ENCODE measurements at regions not wholly inside any gene's neighbourhood (a gene's known extent, or its start where the extent isn't known, plus 50 kb on each side); places are given as distances from the start of the nearest gene placed in this dataset.
"Not testable (repeated sequence)": the region's sequence is repeated elsewhere in the genome, so short reads cannot be mapped to it uniquely, and the experiment has no call there.

DNA sequence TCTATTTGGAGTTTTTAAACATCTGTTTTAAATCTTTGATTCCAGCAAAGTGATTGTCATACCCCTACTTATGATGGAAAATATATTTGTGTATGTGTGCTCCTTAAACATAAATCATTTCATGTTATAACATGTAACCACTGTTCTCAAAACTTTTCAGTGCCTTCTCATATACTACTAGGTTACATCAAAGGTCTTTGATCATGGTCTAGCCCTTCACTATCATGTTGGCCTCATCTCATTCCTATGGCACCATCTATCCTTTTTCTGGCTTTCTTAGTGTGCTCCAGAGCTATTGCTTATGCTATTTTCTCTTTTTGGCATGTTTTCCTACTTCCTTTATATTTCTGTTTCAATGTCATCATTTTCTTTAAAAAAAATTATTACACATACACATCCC is 367.9 kb upstream of the SLC39A10 start:
- no peak for DNase-seq

DNA sequence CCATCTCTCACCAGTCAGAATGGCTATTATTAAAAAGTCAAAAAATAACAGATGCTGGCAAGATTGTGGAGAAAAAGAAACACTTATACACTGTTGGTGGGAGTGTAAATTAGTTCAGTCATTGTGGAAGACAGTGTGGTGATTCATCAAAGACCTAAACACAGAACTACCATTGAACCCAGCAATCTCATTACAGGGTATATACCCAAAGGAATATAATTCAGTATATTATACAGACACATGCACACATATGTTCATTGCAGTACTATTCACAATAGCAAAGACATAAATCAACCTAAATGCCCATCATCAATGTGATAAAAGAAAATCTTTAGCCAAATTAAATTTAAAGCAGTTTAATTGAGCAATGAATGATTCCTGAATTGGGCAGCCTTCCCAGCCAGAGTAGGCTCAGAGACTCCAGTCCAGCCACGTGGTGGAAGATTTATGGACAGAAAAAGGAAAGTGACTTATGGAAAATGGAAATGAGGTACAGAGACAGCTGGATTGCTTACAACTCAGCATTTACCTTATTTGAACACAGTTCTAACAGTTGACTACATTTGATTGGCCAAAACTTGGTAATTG is 377.1 kb upstream of the SLC39A10 start:
- DNase-seq: no peak

DNA sequence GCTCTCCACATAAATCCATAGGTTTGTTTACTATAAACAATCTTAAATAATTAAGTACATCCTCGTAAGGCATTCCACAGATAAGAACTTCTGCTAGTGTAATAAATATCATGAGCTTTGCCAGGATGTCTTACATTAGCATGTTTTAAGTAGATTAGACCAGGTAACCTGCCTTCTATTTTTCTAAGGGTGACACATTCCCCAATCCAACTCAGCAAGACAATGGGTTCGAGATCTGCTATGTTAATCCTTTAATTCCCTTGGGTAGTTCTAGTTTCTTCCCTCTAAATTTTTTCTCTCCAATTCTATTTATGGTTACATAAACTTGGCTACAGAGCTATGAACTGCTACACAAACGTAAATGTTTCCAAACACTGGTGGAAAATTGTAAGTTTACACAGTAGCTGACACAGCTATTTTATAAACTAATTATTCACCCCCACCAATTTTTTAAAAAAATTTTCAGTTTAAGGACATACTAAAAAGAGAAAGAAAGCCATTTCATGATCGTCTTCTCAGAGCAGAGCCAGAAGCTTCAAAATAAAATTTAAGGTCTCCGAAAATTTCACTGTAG is 386.5 kb upstream of the SLC39A10 start:
- DNase-seq: no peak

DNA sequence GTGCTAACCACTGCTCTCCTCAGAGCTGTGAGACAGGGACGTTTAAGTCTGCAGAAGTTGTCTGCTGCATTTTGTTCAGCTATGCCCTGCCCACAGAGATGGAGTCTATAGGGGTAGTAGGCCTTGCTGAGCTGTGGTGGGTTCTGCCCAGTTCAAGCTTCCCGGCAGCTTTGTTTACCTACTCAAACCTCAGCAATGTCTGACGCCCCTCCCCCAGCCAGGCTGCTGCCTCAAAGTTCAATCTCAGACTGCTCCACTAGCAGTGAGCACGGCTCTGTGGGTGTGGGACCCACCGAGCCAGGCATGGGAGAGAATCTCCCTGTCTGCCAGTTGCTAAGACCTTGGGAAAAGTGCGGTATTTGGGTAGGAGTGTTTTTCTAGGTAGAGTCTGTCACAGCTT is 387.8 kb upstream of the SLC39A10 start:
- no peak for DNase-seq

DNA sequence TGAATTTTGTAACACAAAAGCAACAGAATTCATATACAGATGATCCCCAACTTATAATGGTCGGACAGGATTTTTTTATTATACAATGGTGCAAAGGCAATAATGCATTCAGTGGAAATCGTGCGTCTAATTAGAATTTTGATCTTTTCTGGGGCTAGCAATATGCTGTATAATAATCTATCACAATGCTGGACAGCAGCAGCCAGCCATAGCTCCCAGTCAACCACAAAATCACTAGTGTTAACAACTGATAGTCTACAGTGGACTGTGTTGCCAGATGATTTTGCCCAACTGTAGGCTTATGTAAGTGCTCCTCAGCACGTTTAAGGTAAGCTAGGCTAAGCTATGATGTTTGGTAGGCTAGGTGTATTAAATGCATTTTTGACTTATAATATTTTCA is 399.0 kb upstream of the SLC39A10 start:
- DNase-seq: no peak

DNA sequence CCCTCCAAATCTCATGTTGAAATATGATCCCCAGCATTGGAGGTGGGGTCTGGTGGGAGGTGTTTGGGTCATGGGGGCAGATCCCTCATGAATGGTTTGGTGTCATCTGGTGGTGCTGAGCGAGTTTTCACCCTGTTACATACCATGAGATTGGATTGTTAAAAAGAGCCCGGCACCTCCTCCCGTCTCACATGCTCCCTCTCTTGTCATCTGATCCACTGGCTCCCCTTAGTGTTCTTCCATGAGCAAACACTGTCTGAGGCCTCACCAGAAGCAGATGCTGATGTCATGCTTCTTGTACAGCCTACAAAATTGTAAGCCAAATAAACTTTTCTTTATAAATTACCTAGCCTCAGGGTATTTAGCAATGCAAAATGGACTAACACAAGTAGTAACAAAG is 405.0 kb upstream of the SLC39A10 start:
- DNase-seq: no peak

DNA sequence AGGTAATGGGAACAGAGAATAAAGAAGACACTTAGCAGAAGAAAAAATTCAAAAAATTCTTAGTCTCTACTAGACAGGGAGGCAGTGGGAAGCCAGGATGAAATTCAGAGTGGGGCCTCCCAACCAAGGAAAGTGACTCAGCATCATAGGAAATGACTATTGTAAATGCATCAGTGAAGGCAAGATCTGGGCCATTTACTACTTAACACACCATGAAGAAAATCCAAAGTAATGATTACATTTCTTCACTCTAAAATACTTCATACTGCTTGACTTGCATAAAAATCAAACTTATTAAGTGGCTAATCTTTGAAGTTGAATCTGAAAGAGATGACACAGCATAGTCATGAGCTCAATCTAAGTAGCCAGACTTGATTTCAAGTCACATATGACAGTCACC is 405.8 kb upstream of the SLC39A10 start:
- DNase-seq: no peak

DNA sequence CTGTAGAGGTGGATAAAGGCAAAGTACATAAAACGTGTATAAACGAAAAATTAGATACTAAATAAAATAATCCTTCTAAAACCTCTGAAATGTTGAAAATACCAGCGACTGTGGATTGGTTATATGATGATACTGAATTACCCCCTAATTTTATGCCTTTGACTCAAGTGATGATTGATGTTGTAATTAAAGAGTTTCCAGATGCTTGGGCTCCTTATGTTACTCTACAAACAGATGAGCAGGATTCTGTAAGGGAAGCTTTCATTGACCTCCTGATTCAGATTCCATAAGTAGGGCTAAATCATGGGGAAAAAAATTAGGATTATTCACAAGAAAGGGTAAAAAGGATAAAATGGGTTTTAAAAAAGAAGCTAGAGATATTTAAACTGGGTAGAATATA is 418.2 kb upstream of the SLC39A10 start:
- no peak for DNase-seq

DNA sequence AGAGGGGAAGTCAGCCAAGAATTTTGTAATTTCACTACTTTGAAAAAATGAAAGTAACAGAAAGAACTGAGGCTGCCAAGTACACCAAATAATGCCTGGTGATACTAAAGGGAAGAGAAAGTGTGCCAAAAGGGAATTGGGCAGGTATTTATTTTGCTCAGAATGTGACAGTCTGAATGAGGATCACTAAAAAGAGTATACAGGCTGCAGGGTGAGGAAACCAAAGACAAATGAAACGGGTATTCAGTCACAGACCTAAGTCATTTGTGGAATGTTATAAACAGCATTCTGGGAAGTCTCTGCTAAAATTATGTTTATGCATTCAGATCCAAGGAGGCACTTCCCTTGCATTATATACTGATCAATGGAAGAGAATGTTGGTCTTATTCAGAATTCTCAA is 418.6 kb upstream of the SLC39A10 start:
- DNase-seq: no peak

DNA sequence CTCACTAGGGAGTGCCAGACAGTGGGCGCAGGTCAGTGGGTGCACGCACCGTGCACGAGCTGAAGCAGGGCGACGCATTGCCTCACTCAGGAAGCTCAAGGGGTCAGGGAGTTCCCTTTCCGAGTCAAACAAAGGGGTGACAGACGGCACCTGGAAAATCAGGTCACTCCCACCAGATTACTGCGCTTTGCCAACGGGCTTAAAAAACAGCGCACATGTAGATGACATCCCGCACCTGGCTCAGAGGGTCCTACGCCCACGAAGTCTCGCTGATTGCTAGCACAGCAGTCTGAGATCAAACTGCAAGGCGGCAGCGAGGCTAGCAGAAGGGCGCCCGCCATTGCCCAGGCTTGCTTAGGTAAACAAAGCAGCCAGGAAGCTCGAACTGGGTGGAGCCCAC is 428.5 kb upstream of the SLC39A10 start:
- not testable (repeated sequence) for DNase-seq

DNA sequence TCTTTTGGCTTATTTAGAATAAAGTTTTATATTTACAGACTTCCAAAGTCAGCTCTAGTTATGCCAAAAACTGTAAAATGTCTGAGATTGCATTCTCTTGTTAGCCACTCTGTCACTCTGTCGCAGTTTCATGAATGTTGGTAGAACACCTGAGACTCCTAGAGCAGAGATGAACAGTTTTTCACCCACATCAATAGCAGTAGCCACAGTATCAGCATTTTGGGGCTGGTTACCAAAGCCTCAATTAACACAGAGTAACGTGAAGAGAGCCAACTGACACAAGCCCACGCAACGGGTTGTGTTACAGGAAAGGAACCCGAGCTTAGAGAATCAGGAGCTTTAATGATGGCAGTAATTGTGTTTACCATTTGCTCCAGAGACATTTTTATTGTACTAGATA is 443.0 kb upstream of the SLC39A10 start:
- DNase-seq: no peak

DNA sequence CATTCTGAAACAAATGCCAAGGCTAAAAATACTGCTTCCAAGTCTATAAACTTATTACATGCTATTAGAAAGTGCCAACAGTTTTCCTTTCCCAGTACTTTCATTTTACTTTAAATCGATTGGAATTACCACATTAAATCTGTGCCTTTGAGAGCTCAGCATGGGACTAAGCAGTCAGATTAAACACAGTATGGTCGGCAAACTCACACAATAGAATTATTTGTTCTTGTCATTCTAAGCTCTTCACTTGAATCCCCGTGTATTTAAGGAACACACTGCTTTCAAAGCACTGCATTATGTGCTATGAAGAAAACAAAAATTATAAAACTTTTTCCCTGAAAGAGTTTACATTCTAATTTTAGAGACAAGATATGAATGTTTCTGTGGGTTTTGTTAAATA is 444.4 kb upstream of the SLC39A10 start:
- DNase-seq: no peak

DNA sequence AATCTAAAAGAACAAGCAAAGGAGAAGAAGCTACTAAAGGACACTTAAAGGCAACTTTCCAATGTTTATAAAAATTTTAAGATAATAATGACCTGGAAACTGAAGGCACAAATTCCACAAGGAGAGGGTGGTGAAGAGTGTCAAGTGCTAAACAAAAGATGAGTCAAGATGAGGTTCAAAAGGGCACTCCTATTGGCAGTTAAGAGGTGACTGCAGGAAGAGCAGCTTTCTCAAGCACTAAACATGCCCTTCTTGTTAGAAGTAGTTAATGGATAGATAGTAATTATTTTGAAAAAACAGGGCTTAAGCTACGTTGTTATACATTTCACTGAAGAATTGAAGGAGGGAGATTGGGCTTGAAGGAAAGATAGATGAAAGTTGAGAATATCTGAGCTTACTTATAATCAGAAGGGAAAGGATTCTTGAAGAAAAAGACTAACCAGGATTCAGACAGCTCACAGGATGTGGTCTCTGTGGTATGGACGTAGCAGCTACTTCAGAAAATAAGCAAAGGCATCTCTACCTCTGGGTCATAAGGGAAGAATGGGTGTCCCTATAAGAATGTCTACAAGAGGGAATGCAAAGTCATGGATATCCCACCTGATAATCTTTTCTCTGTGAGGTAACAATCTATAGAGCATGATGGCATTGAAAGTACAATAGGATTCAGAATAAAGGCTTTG is 454.7 kb upstream of the SLC39A10 start:
- DNase-seq: no peak

DNA sequence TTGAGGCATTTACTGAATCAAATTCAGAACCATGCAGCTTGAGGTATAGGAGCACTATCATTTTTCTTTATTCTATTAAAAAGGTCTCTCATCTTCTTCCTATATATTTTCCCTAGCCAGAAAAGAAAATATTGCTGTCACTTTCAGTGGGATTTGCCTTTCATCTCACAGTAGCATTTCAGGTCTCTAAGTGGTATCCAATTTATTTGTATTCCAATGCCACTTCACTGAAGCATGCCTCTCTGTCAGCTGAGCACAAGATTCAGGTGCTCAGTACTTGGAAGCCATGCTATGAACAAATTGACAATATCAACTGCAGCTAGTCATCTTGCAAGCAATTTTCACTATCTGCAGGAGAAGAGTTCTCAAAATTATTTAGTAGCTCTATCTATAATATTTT is 457.2 kb upstream of the SLC39A10 start:
- no peak for DNase-seq

DNA sequence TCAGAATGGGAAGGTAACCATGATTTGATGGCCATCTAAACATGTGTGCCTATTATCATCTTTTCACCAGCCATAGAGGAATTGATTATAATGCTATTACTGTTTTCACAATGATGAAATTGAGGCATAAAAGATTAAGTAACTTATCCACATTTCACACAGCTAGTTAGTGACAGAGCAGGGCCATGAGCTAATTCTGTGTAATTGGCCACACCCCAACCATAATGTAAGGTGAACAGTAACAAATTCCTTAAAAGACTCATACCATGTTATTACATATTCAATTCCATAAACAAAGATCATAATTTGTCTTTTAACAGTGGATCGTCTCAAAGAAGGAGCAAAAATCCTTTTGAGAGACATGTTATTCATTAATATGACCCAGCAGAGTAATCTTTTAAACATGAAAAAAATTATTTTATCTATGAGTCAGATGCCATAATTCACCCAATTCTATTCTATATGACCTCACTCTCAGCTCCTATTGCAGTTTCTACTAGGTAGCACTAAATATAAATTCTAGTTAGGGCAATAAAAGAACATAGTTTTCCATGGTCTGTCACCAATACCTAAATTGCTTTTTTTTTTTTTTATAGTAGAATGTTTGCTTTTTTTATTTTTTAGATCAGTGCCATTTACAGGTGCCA is 475.8 kb upstream of the SLC39A10 start:
- DNase-seq: no peak

DNA sequence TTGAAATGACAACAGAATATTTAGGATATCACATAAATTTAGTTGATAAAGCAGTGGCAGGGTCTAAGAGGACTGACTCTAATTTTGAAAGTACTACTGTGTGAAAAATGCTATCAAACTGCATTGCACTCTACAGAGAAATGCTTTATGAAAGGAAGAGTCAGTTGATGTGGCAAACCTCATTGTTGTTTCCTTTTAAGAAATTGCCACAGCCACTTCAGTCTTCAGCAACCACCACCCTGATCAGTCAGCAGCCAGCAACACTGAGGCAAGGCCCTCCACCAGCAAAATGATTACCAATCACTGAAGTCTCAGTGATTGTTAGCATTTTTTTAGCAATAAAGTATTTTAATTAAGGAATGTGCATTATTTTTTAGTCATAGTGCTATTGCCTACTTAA is 488.7 kb upstream of the SLC39A10 start:
- no peak for DNase-seq

DNA sequence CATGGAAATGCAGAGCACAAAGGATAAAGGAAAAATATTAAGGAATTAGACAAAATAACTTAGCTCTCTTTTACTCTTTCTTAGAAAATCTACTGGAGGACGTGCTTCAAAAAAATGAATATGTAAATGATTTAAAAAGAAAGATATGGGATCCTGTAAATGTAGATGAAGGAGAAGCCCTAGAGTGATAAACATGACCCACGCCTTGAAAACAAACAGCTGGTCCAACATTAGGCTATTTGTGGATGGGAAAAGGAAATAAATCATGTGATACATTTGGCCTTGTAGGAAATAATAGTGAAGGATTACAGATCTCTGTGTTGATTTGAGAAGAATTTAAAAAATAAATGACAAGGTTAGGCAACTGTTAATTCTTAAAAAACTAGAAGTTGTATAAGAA is 492.1 kb upstream of the SLC39A10 start:
- no peak for DNase-seq

DNA sequence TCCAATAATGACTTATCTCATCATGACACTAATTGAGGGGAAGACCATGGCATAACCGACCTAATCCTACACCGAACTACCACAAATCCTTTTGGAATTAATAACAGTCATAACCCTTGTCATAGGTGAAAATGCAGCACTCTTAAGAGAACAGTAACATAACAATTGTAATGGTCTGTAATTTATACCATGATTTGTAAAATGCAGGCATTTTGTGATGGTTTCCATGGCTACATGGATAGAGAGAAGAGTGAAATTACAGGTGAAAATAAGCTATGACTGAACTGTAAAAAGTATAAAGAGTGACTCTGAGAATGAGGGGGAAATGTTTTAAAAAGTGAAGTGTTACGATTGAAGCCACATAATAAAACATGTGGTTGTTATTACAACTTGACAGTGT is 494.1 kb upstream of the SLC39A10 start:
- DNase-seq: no peak

DNA sequence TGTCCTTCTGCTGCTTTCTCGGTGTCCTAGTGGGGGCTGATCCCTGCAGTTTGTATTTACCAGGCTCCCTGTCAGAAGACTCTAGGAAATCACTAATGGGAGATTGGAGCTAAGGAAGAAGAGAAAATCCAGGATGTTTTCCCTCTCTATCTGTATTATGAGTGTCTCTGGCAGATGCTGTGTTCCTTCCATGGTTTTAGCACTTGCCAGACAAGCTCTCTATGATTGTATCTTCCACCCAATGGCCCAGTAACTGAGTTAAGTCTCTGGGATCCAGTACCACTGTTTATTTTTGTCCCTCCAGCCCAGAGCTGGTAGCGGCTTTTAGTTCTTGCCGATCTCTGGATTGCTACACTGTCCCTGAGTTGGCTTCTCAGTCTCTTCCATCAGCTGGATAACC is 494.8 kb upstream of the SLC39A10 start:
- DNase-seq: no peak

DNA sequence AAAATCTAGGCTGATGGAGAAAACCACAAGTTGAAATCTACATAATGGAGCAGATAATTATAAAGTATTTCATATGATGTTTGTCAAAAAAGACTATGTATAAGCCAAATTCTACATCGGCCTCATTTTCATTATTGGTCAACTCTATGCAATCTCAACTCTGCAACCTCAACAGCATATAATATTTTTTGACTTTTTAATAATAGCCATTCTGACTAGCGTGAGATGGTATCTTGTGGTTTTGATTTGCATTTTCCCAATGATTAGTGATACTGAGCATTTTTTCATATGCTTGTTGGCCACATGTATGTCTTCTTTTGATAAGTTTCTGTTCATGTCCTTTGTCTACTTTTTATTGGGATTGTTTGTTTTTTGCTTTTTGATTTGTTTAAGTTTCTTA is 496.1 kb upstream of the SLC39A10 start:
- DNase-seq: no peak

DNA sequence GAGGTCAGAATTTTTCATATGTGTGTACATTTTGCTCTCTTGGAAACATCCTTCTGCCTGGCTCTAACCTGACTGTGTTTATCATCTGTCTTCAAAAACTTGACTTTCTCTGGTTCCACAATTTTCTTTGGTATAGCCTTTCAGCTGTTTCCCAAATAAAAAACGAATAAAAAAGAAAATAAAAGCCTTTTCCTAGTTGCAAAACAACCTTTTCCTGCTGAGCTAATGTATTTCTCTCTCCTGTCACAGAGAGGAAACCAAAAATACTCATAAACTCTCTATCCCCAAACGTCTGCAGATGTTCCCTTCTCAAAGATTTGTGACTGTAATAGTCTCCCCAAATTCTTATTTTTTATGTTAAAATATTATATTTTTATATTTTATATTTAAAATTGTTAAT is 505.3 kb upstream of the SLC39A10 start:
- no peak for DNase-seq

DNA sequence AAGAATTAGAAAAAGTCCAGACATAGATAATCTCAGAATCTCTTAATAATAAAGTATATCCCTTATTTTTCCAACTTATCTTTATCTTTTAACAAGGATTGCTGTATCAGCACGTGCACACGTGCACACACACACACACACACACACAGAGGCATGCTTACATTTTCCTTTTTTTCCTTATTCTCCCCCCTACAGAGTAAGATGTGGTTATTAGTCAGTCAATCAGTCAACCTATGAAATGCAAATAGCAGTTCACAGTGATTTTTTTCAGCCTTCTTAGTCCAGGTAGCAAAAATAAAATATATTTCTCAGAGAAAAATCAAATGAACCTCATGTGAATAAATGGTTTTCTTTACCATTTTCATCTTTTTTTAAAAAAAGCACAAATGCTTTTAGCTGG is 506.2 kb upstream of the SLC39A10 start:
- DNase-seq: no peak

DNA sequence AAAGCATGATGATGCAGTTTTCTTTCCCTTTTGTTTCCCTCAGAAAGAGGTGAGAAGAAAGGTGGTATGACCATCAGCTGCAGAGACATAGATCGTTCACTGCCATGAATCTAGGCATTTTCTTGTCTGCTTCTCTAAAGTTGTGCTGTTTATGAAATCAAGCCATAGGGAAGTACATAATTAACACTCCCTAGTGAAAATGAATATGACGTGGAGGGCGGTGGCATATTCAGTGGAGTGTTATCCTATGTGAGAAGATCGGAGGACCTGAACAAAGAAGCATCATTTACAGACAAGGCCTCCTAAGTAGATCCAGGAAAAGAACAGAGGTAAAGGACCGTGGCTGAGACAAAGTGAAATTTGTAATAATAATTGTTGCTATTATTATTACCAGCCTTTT is 509.0 kb upstream of the SLC39A10 start:
- no peak for DNase-seq

DNA sequence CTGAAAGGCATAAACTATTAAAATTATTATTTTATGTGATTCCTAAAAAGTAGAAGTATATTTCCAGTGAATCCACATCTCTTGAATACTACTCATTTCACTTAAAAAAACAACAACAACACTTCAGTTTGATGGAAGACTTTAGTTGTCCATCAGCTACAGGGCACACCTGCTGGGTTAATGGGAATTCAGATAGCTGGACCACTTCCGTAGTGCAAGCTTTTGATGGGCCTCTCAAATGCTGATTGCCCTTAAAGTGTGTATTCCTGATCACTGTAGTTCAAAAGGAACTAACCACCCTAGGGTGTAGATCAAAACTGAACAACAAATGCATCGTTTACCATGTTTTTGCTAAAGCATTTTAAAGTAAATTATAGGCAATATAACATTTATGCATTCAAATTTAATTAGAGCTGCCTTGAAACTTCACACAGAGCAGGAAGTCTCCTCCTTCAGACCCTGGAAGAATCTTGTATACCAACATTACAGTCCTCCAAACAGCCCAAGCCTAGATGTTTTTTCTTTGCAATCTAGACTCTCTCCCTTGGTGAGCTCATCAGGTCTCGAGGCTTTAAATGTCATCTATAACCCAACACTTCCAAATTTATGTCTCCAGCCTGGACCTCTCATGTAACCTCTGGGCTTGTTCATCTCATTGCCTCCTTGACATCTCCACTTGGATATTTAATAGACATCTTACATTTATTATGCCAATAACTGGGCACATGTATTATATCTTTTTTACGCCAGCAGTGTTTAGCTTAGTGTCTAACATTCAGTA is 510.1 kb upstream of the SLC39A10 start:
- no peak for DNase-seq

Data from NCI-H1436 (cell line).